ENCODE measurements at regions not wholly inside any gene's neighbourhood (a gene's known extent, or its start where the extent isn't known, plus 50 kb on each side); places are given as distances from the start of the nearest gene placed in this dataset.
"Not testable (repeated sequence)": the region's sequence is repeated elsewhere in the genome, so short reads cannot be mapped to it uniquely, and the experiment has no call there.

- no peak for DNase-seq
Measured at GRCh38 chr12:59517522-59517921, 78.3 kb upstream of the SLC16A7 start.

DNA sequence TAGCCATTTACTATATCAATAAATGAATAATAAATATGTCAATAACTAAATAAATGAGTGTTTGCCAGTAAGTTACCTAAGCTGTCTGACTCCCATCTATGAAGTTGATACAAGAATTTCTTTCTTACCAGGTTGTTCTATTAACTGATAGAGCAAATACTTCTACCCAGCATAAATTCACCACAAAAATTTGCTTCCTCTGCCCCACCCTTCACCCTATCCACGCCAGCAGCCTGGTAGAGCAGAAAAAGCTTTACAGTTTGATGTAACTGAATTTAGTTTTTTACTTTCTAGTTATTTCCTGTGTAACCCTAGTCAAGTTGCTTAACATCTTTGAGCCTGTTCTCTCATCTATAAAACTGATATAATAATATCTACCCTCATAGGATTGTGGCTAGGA lies 94.9 kb upstream of the SLC16A7 start:
- DNase-seq = no peak

DNA sequence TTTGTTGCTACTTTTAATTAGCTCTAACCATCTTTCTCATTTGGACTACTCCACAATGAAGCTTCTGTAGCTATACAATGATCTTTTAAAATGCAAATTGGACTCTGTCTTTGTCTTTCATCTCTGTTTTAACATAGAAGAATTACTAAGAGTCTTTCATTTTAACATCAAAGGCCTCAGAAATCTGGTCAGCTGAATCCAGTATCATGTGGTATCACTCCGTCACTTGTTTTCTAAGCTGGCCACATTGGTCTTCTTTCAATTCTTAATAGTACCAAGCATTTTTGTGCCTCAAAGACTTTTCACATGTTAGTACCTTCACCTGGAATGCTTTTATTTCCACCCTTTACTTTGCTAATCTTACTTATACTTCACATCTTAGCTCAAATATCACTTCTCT lies 95.5 kb upstream of the SLC16A7 start:
- no peak for DNase-seq

DNA sequence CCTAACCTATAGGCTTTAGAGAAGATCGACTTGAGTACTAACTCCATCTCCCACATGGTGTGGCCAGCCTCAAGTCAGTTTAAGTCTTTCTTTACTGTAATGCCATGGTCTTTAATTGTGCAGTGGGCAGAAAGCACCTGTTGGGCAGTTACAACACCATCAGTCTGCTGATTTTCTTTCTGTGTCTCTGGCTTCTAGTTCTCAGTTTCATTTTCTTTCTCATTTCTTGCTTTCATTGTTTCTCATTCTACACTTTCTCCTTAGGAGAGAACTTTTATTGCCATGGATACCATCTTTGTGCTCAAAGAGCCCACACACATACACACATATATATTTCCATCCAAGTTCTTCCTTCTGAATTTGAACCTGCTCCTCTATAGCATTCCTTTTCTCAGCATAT lies 96.1 kb upstream of the SLC16A7 start:
- no peak for DNase-seq

DNA sequence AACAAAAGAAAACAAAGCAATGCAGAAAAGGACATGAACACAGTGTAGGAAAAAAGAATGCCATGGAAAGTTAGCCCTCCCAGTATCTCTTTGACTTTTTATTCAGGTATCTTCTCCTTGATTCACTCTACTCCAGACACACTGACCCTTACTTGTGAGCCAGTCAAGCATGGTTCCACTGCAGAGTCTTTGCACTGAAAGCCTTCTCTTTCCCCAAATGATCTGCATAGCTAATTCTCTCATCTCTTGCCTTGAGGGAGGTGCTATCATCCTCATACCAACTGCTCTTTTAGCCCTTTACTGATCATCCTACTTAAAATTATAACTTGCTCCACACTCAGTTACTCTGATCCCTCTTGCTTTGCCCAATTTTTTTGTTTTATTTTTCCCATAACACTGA lies 101.2 kb upstream of the SLC16A7 start:
- no peak for DNase-seq

GRCh38 chr12:59491877-59492276 lies 104.0 kb upstream of the SLC16A7 start:
- no peak for DNase-seq

DNA sequence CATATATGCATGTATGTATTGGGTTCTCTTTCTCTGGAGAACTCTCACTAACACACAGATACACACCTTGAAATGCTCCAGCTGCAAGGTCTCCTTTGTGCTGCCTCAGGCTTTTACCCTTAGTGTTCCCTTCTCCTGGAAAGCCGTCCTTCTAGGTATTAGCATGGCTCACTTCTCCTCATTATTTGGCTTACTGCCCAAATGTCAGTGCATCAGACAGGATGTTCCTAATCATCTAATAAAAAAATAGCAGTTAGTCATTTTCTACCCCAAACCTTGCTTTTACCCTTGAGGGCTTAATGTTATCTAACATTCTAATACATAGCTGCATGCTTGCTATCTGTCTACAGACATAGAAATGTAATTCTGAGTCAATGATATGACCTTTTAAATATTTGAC lies 109.0 kb upstream of the SLC16A7 start:
- DNase-seq = no peak

GRCh38 chr12:59484575-59484974 lies 111.3 kb upstream of the SLC16A7 start:
- DNase-seq = no peak

DNA sequence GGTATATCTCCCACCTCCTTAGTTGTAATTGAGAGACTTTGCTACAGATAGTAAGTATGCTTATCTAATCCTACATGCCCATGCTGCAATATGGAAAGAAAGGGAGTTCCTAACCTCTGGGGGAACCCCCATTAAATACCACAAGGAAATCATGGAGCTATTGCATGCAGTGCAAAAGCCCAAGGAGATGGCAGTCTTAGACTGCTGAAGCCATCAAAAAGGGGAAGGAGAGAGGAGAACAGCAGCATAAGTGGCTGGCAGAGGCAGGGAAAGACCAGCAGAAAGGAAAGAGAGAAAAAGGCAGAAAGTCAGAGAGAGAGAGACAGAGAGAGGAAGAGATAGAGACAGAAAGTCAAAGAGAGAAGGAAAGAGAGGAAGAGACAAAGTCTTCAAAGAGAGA lies 121.6 kb upstream of the SLC16A7 start:
- DNase-seq = not testable (repeated sequence)

DNA sequence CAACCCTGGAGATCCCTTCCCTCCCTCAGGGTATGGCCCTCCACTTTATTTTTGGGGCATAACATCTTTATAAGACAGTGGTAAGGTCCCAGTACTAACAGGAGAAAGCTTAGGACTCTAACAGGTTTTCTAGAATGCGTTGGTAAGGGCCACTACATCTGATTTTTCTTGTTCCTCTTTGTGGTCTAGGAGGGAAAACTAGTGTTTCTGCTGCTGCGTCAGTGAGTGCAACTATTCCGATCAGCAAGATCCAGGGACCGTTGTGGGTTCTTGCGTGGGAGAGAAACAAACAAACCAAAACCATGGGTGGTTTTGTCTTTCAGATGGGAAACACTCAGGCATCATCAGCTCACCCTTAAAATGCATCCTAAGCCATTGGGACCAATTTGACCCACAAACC lies 123.6 kb upstream of the SLC16A7 start:
- no peak for DNase-seq

- no peak for DNase-seq
Measured at GRCh38 chr12:59459966-59460660, 135.7 kb upstream of the SLC16A7 start.

GRCh38 chr12:59453475-59453874 lies 142.4 kb upstream of the SLC16A7 start:
- no peak for DNase-seq

GRCh38 chr12:59452746-59453145 lies 143.1 kb upstream of the SLC16A7 start:
- no peak for DNase-seq

DNA sequence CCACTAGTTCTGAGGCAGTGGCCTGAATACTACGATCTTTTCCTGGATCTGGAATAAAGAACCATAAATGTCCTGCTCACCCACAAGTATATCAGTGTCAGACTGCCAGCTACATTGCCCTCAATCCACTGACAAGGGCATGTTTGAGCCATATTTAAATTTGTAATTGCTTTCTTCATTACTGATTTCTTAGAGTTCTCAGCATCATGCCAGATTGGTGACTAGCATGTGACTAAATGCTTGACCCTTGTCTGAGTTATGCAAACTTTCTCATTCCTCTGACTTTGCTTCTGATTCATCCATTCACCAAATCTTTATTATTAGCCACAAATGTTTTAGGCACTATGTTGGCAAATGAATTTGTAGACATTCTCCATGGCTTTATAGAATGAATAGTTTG lies 143.6 kb upstream of the SLC16A7 start:
- DNase-seq = no peak

GRCh38 chr12:59446116-59446515 lies 149.7 kb upstream of the SLC16A7 start:
- no peak for DNase-seq

GRCh38 chr12:59444932-59445331 lies 150.9 kb upstream of the SLC16A7 start:
- DNase-seq = no peak

DNA sequence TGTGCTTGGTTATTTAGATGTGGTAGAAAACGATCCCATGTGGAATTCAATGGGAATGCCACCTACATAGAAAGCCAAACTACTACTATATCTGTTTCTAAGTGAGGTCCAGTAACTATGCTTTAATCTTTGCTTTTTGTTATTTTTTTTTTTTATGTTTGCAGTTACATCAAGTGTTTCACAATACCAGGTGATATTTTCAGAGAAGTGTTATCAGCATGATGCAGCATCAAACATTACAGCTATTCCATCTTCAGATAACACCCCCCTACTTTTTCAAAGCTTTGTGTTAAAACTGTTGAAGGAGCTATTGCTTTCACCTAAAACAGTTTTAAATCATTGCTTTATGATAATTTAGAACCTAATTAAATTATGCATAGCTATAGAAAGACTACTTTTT lies 163.8 kb upstream of the SLC16A7 start:
- DNase-seq = no peak

- DNase-seq = no peak
Measured at GRCh38 chr12:59431266-59431665, 164.6 kb upstream of the SLC16A7 start.

DNA sequence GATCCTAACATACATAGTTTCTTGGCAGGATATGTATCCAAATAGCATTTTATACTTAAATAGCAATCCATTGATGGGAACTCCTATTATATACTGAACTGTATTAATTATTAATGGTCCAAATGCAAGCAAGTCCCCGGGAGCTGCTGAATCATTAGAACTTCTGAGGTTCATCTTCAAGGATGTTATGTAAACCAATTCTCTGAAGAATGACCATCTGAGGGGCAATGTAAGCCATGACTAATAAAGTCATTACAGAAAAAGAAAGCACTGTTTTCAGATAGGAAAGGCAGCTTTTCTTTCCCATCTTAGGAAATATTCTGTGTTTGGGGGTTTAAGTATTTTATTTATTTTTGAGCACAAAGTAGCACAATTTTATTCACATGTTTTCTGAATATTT lies 166.1 kb upstream of the SLC16A7 start:
- DNase-seq = no peak

DNA sequence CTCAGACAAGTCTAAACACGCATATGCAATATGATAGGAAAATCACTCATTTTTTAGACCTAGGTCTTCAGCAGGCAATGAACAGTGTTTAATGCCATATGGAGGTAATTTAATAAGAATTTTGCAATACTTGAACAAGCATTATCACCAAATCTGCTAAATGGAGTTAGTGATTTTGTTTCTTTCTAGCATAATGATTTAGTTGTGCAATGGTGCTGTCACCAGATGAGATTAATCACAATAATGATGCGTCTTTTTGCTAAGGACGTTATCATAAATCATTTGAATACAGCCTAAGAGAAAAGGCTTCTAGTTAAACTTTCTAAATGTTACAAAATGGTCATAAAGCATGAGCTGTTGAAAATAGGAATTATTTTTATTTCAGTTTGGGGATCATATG lies 170.0 kb upstream of the SLC16A7 start:
- DNase-seq = no peak

GRCh38 chr12:59424666-59425065 lies 171.2 kb upstream of the SLC16A7 start:
- not testable (repeated sequence) for DNase-seq

DNA sequence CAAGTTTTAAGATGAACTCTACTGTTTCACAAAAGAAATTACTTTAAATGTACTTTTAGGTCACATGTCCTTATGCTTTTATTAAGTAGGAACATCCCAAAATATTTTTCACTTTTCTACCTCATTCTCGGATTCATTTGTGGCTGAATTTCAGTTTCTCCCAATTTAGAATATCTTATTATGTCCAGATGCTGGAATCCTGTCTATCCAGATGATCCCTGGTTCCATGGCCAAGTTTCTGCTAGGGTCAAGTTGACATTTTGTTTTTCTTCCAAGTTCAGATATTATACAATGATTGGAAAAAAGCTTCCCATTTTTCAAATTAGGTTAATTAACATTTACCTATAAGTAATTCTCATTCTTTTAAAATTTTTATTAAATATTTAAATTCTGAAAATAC lies 181.8 kb upstream of the SLC16A7 start:
- DNase-seq = no peak

DNA sequence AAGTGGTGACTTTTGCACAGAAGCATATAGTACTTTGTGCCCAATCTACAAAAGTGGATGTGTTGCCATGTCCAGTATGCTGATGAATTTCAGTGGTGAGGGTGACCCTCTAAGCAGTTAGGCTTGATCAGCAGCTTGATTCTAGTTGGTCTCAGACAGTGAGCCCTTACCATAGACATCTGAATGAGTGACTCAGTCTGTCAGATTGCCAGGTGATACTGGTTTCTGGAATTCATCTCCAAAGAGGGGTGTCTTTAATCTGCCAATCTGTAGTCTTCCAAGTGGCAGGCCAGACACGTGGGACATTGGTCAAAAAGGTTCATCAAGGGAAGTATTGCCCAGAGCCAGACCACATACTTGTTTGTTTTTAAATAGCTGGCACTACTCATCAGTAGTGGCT lies 187.4 kb upstream of the SLC16A7 start:
- no peak for DNase-seq

DNA sequence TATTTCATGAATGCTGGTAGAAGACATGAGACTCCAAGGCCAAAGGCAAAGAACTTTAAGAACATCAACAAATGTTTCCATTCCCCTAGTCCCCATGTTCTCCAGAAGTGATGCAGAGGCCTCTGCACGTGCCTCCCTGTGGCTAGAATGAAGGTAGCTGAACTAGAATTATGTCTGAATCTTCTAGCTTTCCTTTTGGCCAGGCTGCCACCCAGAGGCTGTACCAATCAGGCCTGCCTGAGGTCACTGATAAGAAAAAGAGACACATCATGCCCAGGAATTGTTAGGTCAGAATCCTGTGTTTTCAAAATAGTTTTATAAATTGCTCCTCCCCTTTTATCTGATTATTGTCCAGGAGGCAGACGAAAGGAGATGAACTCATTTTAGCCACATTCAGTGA lies 188.0 kb upstream of the SLC16A7 start:
- no peak for DNase-seq

DNA sequence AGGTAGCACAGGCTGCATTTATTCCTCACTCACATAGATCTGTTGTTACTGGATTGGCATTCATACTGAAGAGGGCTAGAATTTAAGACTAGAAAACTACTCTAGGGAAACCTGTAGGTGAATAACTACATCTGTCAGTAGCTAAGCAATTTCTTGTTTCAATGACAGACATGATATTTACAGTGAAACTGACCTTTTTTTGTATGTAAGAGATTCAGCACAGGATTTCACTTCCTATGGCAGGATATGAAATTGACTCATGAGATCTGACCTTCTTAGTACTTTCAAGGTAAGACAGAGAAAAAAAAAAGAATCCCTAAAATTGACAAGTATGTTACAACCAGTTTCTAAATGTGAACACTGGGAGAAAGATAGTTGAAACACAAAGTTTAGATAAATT lies 189.8 kb upstream of the SLC16A7 start:
- DNase-seq = no peak

Data from stimulated activated CD4-positive, alpha-beta T cell treated with anti-CD3 and anti-CD28 coated beads, Interleukin-1b, Interleukin-23, amount 100 ng/mL, for 48 hours (primary cell).